K562 (cell line): ENCODE measurements at regions not wholly inside any gene's neighbourhood (a gene's known extent, or its start where the extent isn't known, plus 50 kb on each side); places are given as distances from the start of the nearest gene placed in this dataset.

ENCODE experiments used
- ATAC-seq: fragments of 200-7000 bp; cut with Tn5 transposase; 3 replicates; pipeline ENCODE4 v1.9.1; 2020; ENCODE audit warnings: moderate library complexity
- BruUV-seq: library from RNA; stranded (reverse); fragments of 400-500 nt; replicated peaks from 2 replicates; lab custom pipeline; 2021; lab: Mats Ljungman, UMichigan
- CTCF ChIA-PET: fragments of 300-600 bp; formaldehyde crosslinking; extraction: SDS; loops from one replicate; lab custom pipeline; 2021; ENCODE audit warnings: low intra/inter-chr PET ratio; lab: Yijun Ruan, JAX
- POLR2A ChIA-PET: fragments of 300-600, 350-650 bp; sonication (Branson Sonifier 250); formaldehyde crosslinking; extraction: SDS; loops from one replicate; lab custom pipeline; 2021; ENCODE audit warnings: antibody characterized with exemption, inconsistent platforms; lab: Yijun Ruan, JAX
- DNase-seq, 4 experiments: peaks; one replicate each; pipeline versions ENCODE4 v3.0.0 to v3.0.0-alpha.2; 2011 to 2018; ENCODE audit warnings: low spot score in 3 of 4, mixed read lengths in 3 of 4; ENCODE audit errors: extremely low read depth in 1 of 4
- FAIRE-seq: peaks from 2 replicates; lab custom pipeline; 2011; peaks lifted over from hg19 to GRCh38; lab: Jason Lieb, UNC
- H2AFZ ChIP-seq: 2 replicates; pipeline ENCODE4 v1.6.0; 2011; ENCODE audit warnings: low read depth, low read length, control low read depth, inconsistent platforms
- H3K27ac ChIP-seq: fragments of 200-600 bp; 3 replicates; pipeline ENCODE4 v1.8.0; 2011; ENCODE audit warnings: low read depth, mild to moderate bottlenecking, control low read depth, inconsistent platforms, low read length, moderate library complexity, mixed read lengths; ENCODE audit errors: extremely low read depth
- H3K27me3 ChIP-seq, 2 experiments: fragments of 300-600 bp in 1 of 2; 2 replicates in 1 of 2; 3 replicates in 1 of 2; pipeline versions ENCODE4 v1.6.0 to v1.8.0; 2011; ENCODE audit warnings: inconsistent platforms in 2 of 2, low read length in 2 of 2, mild to moderate bottlenecking in 1 of 2, mixed read lengths in 1 of 2, moderate library complexity in 1 of 2; ENCODE audit not compliant: control insufficient read depth in 2 of 2, insufficient read depth in 2 of 2
- H3K36me3 ChIP-seq: fragments of 300-600 bp; 3 replicates; pipeline ENCODE4 v1.8.0; 2011; ENCODE audit warnings: mild to moderate bottlenecking, low read length, inconsistent platforms; ENCODE audit not compliant: control insufficient read depth, insufficient read depth
- H3K4me1 ChIP-seq, 2 experiments: fragments of 200-600 bp in 1 of 2; replicated peaks in 1 of 2; 2 replicates in 1 of 2; 3 replicates in 1 of 2; pipeline versions ENCODE4 v1.5.1 to v1.8.0; 2011; ENCODE audit warnings: inconsistent platforms in 2 of 2, low read length in 2 of 2, mild to moderate bottlenecking in 1 of 2, mixed read lengths in 1 of 2, moderate library complexity in 1 of 2; ENCODE audit not compliant: control insufficient read depth in 2 of 2, insufficient read depth in 2 of 2
- H3K4me2 ChIP-seq: 2 replicates; pipeline ENCODE4 v1.6.1; 2011; ENCODE audit warnings: low read length, control low read depth, inconsistent platforms, mixed read lengths; ENCODE audit not compliant: insufficient read depth
- H3K4me3 ChIP-seq: fragments of 200-600 bp; sonication (generic), shearing (Covaris generic); 2 replicates; pipeline ENCODE4 v1.5.1; 2016; ENCODE audit warnings: control low read depth, inconsistent platforms
- H3K79me2 ChIP-seq: fragments of 200-600 bp; 3 replicates; pipeline ENCODE4 v1.8.0; 2011; ENCODE audit warnings: low read length, inconsistent platforms; ENCODE audit not compliant: control insufficient read depth, insufficient read depth
- H3K9ac ChIP-seq, 2 experiments: 2 replicates each; pipeline versions ENCODE4 v1.6.0 to v1.6.1; 2011; ENCODE audit warnings: low read depth in 2 of 2, low read length in 2 of 2, control low read depth in 1 of 2, inconsistent platforms in 1 of 2, mild to moderate bottlenecking in 1 of 2, mixed read lengths in 1 of 2; ENCODE audit not compliant: insufficient read depth in 1 of 2
- H3K9me1 ChIP-seq: one replicate; pipeline ENCODE4 v1.6.0; 2011; ENCODE audit warnings: inconsistent platforms, mild to moderate bottlenecking, low read length, moderate library complexity; ENCODE audit not compliant: control insufficient read depth, insufficient read depth
- H3K9me3 ChIP-seq: replicated peaks from 2 replicates; pipeline ENCODE4 v1.5.1; 2011; ENCODE audit warnings: low read depth, low read length, inconsistent platforms; ENCODE audit not compliant: control insufficient read depth, insufficient read depth
- H4K20me1 ChIP-seq: replicated peaks from 2 replicates; pipeline ENCODE4 v1.6.1; 2011; ENCODE audit warnings: low read length, inconsistent platforms, mixed read lengths; ENCODE audit not compliant: control insufficient read depth, insufficient read depth
- DNMT1 ChIP-seq: fragments of 450-650 bp; IDR thresholded peaks from 2 replicates; pipeline ENCODE4 v1.6.1; 2016; ENCODE audit warnings: antibody characterized with exemption, mild to moderate bottlenecking
- NCOA4 ChIP-seq: fragments of 450-650 bp; IDR thresholded peaks from 2 replicates; pipeline ENCODE4 v1.6.1; 2018; ENCODE audit warnings: mild to moderate bottlenecking; ENCODE audit not compliant: partially characterized antibody
- NFATC3 ChIP-seq: fragments of 450-650 bp; IDR thresholded peaks from 2 replicates; pipeline ENCODE4 v1.6.1; 2017; ENCODE audit warnings: mild to moderate bottlenecking
- SAFB ChIP-seq: fragments of 200-400 bp; formaldehyde crosslinking; IDR thresholded peaks from 2 replicates; pipeline ENCODE4 v1.6.1; 2017; ENCODE audit warnings: low read depth, low read length, borderline replicate concordance
- SUPT5H ChIP-seq: fragments of 450-650 bp; IDR thresholded peaks from 2 replicates; pipeline ENCODE4 v1.6.1; 2016
- TCF7L2 ChIP-seq: fragments of 150-350 bp; IDR thresholded peaks from 2 replicates; pipeline ENCODE4 v1.6.1; 2016; ENCODE audit warnings: low read depth, mild to moderate bottlenecking, low read length, moderate library complexity
- ZNF57 ChIP-seq: fragments of 450-650 bp; formaldehyde crosslinking; IDR thresholded peaks from 2 replicates; pipeline ENCODE4 v1.4.0; 2020; ENCODE audit warnings: mild to moderate bottlenecking, moderate library complexity
- ZNF717 ChIP-seq: fragments of 250-450 bp; sonication (Bioruptor Pico); IDR thresholded peaks from 2 replicates; pipeline ENCODE4 v1.5.0; 2021
- ZSCAN29 ChIP-seq: fragments of 450-650 bp; IDR thresholded peaks from 2 replicates; pipeline ENCODE4 v1.6.1; 2017
- WGBS: fragments of 100-300 bp; shearing (Covaris generic); methylation state at CpG from one replicate; pipeline ENCODE4 v1.1.6; 2016; ENCODE audit warnings: low coverage, mixed read lengths; ENCODE audit not compliant: insufficient coverage; ENCODE audit errors: missing lambda C conversion rate; 5-methylcytosine and 5-hydroxymethylcytosine counted together
- in situ Hi-C: fragments of 300-500 bp; cut with MboI; formaldehyde crosslinking; loops from 4 replicates; pipeline ENCODE4 v1.15.0; 2018; ENCODE audit warnings: inconsistent platforms, mixed read lengths
- intact Hi-C: fragments of 100-400 bp; cut with micrococcal nuclease; formaldehyde crosslinking; loops from 2 replicates; pipeline ENCODE4 v1.14.2; 2022
- TF ChIP-seq, protein P1 (sequence below): fragments of 450-650 bp; IDR thresholded peaks from 2 replicates; pipeline ENCODE4 v1.6.1; 2018; ENCODE audit not compliant: partially characterized antibody
- TF ChIP-seq, protein P2 (sequence below): fragments of 200-600 bp; sonication (generic); IDR thresholded peaks from one replicate; pipeline ENCODE4 v1.6.1; 2012; ENCODE audit warnings: mild to moderate bottlenecking, low read depth, low read length, inconsistent platforms

DNA sequence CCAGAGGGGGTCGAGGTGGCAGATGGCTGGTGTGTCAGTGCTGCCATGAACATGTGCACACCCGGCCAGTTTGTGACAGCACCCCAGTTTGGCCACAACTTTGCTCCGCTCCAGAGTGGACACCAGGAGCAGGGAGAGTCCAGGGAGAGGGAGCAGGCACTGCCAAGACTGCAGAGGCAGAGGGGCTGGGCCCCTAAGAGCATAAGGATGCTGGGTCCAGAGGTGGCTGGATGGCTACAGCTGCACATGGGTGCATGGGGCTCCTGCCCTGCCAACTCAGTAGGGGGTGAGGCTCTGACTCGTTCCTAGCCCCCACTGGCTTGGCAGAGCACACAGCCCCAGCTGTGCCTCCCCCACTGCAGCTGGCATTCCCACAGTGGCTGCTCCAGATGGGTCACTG, 999.2 kb upstream of the CRIM1 start:
- no peak overlapping the region for H3K27ac ChIP-seq
- no peaks in the 10 kb centered on the region for H3K9me1 ChIP-seq
- H3K4me3 ChIP-seq: no peak overlapping the region
- WGBS: 0% methylated on average over 3 of the region's 4 CpGs
- no peak overlapping the region for H2AFZ ChIP-seq
- POLR2A ChIA-PET: no interaction called here
- H4K20me1 ChIP-seq: no peaks in the 10 kb centered on the region
- intact Hi-C loops: no loop called here
- CTCF ChIA-PET: no interaction called here
- H3K4me2 ChIP-seq: no peak overlapping the region
- no peaks in the 10 kb centered on the region for H3K9me3 ChIP-seq
- no TSS peak for BruUV-seq
- no peaks in the 10 kb centered on the region for H3K79me2 ChIP-seq
- ATAC-seq: no peak
- in situ Hi-C loops: no loop called here
- no peaks in the 10 kb centered on the region for H3K4me1 ChIP-seq
- H3K9ac ChIP-seq: no peak overlapping the region
- no peak for FAIRE-seq
- no peaks in the 10 kb centered on the region for H3K36me3 ChIP-seq
- no peaks in the 10 kb centered on the region for H3K27me3 ChIP-seq
- no peak for DNase-seq
- no peak for TF ChIP-seq SUPT5H
- TF ChIP-seq, protein P1, sequence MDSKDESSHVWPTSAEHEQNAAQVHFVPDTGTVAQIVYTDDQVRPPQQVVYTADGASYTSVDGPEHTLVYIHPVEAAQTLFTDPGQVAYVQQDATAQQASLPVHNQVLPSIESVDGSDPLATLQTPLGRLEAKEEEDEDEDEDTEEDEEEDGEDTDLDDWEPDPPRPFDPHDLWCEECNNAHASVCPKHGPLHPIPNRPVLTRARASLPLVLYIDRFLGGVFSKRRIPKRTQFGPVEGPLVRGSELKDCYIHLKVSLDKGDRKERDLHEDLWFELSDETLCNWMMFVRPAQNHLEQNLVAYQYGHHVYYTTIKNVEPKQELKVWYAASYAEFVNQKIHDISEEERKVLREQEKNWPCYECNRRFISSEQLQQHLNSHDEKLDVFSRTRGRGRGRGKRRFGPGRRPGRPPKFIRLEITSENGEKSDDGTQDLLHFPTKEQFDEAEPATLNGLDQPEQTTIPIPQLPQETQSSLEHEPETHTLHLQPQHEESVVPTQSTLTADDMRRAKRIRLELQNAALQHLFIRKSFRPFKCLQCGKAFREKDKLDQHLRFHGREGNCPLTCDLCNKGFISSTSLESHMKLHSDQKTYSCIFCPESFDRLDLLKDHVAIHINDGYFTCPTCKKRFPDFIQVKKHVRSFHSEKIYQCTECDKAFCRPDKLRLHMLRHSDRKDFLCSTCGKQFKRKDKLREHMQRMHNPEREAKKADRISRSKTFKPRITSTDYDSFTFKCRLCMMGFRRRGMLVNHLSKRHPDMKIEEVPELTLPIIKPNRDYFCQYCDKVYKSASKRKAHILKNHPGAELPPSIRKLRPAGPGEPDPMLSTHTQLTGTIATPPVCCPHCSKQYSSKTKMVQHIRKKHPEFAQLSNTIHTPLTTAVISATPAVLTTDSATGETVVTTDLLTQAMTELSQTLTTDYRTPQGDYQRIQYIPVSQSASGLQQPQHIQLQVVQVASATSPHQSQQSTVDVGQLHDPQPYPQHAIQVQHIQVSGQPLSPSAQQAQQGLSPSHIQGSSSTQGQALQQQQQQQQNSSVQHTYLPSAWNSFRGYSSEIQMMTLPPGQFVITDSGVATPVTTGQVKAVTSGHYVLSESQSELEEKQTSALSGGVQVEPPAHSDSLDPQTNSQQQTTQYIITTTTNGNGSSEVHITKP: no peak
- TF ChIP-seq SAFB: no peak
- no peak for TF ChIP-seq NCOA4
- no peak for TF ChIP-seq DNMT1
- TF ChIP-seq NFATC3: no peak
- TF ChIP-seq ZNF717 (CRISPR knock-in tag): no peak
- TF ChIP-seq TCF7L2: no peak
- no peak for TF ChIP-seq ZSCAN29
- TF ChIP-seq, protein P2, sequence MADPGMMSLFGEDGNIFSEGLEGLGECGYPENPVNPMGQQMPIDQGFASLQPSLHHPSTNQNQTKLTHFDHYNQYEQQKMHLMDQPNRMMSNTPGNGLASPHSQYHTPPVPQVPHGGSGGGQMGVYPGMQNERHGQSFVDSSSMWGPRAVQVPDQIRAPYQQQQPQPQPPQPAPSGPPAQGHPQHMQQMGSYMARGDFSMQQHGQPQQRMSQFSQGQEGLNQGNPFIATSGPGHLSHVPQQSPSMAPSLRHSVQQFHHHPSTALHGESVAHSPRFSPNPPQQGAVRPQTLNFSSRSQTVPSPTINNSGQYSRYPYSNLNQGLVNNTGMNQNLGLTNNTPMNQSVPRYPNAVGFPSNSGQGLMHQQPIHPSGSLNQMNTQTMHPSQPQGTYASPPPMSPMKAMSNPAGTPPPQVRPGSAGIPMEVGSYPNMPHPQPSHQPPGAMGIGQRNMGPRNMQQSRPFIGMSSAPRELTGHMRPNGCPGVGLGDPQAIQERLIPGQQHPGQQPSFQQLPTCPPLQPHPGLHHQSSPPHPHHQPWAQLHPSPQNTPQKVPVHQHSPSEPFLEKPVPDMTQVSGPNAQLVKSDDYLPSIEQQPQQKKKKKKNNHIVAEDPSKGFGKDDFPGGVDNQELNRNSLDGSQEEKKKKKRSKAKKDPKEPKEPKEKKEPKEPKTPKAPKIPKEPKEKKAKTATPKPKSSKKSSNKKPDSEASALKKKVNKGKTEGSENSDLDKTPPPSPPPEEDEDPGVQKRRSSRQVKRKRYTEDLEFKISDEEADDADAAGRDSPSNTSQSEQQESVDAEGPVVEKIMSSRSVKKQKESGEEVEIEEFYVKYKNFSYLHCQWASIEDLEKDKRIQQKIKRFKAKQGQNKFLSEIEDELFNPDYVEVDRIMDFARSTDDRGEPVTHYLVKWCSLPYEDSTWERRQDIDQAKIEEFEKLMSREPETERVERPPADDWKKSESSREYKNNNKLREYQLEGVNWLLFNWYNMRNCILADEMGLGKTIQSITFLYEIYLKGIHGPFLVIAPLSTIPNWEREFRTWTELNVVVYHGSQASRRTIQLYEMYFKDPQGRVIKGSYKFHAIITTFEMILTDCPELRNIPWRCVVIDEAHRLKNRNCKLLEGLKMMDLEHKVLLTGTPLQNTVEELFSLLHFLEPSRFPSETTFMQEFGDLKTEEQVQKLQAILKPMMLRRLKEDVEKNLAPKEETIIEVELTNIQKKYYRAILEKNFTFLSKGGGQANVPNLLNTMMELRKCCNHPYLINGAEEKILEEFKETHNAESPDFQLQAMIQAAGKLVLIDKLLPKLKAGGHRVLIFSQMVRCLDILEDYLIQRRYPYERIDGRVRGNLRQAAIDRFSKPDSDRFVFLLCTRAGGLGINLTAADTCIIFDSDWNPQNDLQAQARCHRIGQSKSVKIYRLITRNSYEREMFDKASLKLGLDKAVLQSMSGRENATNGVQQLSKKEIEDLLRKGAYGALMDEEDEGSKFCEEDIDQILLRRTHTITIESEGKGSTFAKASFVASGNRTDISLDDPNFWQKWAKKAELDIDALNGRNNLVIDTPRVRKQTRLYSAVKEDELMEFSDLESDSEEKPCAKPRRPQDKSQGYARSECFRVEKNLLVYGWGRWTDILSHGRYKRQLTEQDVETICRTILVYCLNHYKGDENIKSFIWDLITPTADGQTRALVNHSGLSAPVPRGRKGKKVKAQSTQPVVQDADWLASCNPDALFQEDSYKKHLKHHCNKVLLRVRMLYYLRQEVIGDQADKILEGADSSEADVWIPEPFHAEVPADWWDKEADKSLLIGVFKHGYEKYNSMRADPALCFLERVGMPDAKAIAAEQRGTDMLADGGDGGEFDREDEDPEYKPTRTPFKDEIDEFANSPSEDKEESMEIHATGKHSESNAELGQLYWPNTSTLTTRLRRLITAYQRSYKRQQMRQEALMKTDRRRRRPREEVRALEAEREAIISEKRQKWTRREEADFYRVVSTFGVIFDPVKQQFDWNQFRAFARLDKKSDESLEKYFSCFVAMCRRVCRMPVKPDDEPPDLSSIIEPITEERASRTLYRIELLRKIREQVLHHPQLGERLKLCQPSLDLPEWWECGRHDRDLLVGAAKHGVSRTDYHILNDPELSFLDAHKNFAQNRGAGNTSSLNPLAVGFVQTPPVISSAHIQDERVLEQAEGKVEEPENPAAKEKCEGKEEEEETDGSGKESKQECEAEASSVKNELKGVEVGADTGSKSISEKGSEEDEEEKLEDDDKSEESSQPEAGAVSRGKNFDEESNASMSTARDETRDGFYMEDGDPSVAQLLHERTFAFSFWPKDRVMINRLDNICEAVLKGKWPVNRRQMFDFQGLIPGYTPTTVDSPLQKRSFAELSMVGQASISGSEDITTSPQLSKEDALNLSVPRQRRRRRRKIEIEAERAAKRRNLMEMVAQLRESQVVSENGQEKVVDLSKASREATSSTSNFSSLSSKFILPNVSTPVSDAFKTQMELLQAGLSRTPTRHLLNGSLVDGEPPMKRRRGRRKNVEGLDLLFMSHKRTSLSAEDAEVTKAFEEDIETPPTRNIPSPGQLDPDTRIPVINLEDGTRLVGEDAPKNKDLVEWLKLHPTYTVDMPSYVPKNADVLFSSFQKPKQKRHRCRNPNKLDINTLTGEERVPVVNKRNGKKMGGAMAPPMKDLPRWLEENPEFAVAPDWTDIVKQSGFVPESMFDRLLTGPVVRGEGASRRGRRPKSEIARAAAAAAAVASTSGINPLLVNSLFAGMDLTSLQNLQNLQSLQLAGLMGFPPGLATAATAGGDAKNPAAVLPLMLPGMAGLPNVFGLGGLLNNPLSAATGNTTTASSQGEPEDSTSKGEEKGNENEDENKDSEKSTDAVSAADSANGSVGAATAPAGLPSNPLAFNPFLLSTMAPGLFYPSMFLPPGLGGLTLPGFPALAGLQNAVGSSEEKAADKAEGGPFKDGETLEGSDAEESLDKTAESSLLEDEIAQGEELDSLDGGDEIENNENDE: no peak
- no peak for TF ChIP-seq ZNF57 (CRISPR knock-in tag)
